Skeletal muscle tissue (tissue), 3 donors: ENCODE measurements at regions not wholly inside any gene's neighbourhood (a gene's known extent, or its start where the extent isn't known, plus 50 kb on each side); places are given as distances from the start of the nearest gene placed in this dataset.
"Not testable (repeated sequence)": the region's sequence is repeated elsewhere in the genome, so short reads cannot be mapped to it uniquely, and the experiment has no call there.

Experiments used
- H3K27ac ChIP-seq: one replicate; pipeline ENCODE4 v1.7.0; 2013; ENCODE audit warnings: mild to moderate bottlenecking, low read depth, low read length, inconsistent platforms
- H3K27me3 ChIP-seq, 3 donors: one replicate each; pipeline ENCODE4 v1.7.0; 2013; ENCODE audit warnings: low read length in 3 of 3; ENCODE audit not compliant: control insufficient read depth in 3 of 3, insufficient read depth in 3 of 3
- H3K36me3 ChIP-seq, 3 donors: one replicate each; pipeline ENCODE4 v1.7.0; 2013; ENCODE audit warnings: low read length in 3 of 3; ENCODE audit not compliant: control insufficient read depth in 3 of 3, insufficient read depth in 3 of 3
- H3K4me1 ChIP-seq, 3 donors: one replicate each; pipeline ENCODE4 v1.7.0; 2013; ENCODE audit warnings: low read length in 3 of 3, mild to moderate bottlenecking in 3 of 3; ENCODE audit not compliant: control insufficient read depth in 3 of 3, insufficient read depth in 3 of 3
- H3K4me3 ChIP-seq, 3 donors: one replicate each; pipeline ENCODE4 v1.7.0; 2013; ENCODE audit warnings: low read length in 3 of 3
- H3K9ac ChIP-seq, 3 donors: one replicate each; pipeline ENCODE4 v1.7.0; 2013; ENCODE audit warnings: low read length in 3 of 3, mild to moderate bottlenecking in 3 of 3, moderate library complexity in 2 of 3, low read depth in 1 of 3
- H3K9me3 ChIP-seq, 3 donors: one replicate each; pipeline ENCODE4 v1.7.0; 2013; ENCODE audit warnings: low read length in 3 of 3; ENCODE audit not compliant: control insufficient read depth in 3 of 3
- donor health status: Osteomylitis.

DNA sequence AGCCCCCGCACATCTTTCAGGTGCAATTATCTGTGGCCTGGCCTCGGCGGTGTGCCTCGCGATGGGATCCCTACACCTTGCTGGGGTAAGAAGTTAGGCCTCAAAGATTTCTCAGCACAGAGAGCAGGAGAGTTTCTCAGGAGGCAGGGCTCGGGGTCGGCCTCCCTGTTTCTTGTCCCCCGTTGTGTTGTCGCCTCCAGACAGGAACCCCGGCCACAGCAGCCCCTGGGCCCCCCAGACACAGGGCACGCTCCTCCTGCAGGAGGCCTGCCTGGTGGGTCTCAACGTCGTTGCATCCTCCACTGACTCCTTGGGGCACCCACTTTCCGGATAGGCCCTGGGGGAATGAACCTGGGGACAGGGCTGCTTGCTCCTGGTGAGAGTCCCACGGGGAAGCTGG lies 229.1 kb upstream of the SHH start:
- Histone ChIP-seq H3K27ac (no peak overlapping the region), H3K27me3 (peaks cover 0 to 12% (median 2%) of the 10 kb centered on the region in 3 donors), H3K4me1 (no peaks in the 10 kb centered on the region), H3K4me3 (no peak overlapping the region), H3K36me3 (no peaks in the 10 kb centered on the region), H3K9ac (no peak overlapping the region), H3K9me3 (no peaks in the 10 kb centered on the region)

DNA sequence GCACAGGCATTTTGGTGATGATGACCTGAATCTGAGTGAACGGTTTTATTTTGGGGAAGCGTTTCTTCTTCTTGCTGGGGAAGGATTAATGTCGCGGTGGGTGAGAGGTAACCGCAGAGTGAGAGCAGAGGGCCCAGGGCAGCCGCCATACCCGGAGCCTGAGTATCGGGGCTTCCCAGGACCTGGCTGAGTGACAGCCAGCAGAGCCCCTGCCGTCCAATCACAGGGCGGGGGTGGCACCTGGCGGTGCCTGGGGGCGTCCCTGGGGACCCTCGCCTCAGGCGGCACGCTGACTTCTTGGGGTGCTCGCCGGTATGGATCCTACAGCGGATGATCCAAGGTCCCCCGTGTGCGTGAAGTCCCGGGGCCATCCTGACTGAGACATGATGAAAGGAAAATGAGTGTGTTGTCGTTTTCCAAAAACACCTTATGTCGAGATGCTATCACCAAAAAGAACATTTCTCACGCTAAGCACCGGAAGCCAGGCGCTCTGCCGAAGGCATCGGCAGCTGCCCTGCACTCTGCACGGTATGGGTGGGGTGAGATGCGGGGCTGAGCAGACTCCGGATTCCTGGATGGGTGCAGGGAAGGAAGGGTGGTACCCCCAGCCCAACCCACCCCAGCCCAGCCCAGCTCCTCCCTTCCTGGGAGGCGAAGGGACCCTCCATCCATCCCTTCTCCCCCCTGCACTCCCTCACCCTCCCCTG lies 227.9 kb upstream of the SHH start:
- Histone ChIP-seq H3K27me3 (peaks cover 0 to 12% (median 2%) of the 10 kb centered on the region in 3 donors), H3K9me3 (no peaks in the 10 kb centered on the region), H3K4me1 (no peaks in the 10 kb centered on the region), H3K4me3 (no peak overlapping the region), H3K27ac (no peak overlapping the region), H3K36me3 (no peaks in the 10 kb centered on the region), H3K9ac (no peak overlapping the region)

DNA sequence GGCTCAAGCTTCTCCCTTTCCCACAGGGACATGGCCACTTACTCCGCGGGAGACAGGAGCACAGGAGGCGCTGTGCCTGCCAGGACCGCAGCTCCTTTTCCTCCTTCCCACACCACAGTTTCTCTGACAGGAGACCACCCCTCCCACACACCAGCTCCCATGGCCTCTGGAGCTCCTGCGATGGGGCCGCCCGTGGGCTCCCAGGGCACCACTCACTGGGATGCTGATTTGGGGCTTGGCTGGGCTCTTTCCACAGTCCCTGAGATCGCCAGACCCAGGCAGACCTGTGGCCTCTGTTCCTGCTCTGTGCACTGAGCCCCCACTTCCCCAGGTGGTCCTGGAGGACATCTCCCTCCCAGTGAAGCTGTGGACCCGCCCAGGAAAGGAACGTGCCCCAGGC lies 226.9 kb upstream of the SHH start:
- H3K27me3 ChIP-seq = peaks cover 0 to 12% (median 2%) of the 10 kb centered on the region in 3 donors

DNA sequence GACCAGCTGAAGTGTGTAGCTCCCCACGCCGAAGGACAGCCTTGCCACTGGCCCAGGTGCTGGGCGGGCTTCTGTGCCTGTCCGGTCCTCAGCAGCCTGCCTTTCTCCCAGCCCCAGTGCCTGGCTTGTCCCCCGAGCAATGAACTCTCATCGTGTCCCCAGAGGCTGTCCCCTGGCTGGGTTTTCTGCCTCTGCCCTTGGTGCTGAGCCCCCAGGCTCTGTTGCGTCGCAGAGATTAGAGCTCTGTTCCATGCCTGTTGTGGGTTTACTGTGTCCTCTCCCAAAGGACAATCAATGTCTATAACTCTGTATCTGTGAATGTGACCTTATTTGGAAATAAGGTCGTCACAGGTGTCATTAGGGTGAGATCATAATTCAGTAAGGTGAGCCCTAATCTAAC lies 226.1 kb upstream of the SHH start:
- Histone ChIP-seq H3K27ac (no peak overlapping the region), H3K27me3 (peaks cover 0 to 7% (median 2%) of the 10 kb centered on the region in 3 donors), H3K9me3 (no peaks in the 10 kb centered on the region), H3K4me3 (no peak overlapping the region), H3K4me1 (no peaks in the 10 kb centered on the region), H3K36me3 (no peaks in the 10 kb centered on the region), H3K9ac (no peak overlapping the region)

More for the DNA sequence above, 226.9 kb upstream of the SHH start:
- no peaks in the 10 kb centered on the region for H3K4me1 ChIP-seq
- no peaks in the 10 kb centered on the region for H3K9me3 ChIP-seq
- no peaks in the 10 kb centered on the region for H3K36me3 ChIP-seq
- no peak overlapping the region for H3K4me3 ChIP-seq
- no peak overlapping the region for H3K9ac ChIP-seq
- no peak overlapping the region for H3K27ac ChIP-seq

DNA sequence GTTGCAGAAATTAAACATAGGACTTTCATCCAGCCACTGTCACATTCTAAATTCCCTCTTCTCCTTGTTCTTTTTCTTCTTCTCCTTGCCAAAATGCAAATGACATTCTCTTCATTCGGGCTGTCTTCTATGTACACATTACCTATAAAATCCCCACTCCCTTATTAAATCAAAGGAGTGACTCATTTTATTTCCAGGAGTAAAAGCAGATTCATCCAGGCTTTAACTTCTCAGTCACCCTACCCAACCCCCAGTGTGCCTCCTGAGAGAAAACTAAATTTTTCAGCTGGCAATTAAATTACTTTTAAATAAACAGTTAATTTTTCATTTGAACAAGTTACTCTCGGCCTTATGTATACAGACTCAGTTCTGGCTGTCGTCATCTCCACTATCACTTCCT lies 223.9 kb upstream of the SHH start:
- Histone ChIP-seq H3K27me3 (peaks cover 0 to 5% (median 0%) of the 10 kb centered on the region in 3 donors), H3K4me1 (no peaks in the 10 kb centered on the region), H3K36me3 (no peaks in the 10 kb centered on the region), H3K4me3 (no peak overlapping the region), H3K27ac (no peak overlapping the region), H3K9me3 (peaks cover 0 to 3% (median 0%) of the 10 kb centered on the region in 3 donors), H3K9ac (no peak overlapping the region)

DNA sequence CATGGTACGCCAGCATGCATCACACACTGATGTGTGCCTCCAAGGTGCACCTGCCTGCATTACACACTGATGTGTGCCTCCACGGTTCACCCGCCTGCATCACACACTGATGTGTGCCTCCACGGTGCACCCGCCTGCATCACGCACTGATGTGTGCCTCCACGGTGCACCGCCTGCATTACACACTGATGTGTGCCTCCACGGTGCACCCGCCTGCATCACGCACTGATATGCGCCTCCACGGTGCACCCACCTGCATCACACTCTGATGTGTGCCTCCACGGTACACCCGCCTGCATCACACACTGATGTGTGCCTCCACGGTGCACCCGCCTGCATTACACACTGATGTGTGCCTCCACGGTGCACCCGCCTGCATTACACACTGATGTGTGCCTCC lies 223.1 kb upstream of the SHH start:
- H3K27ac ChIP-seq, H3K4me1 ChIP-seq, H3K4me3 ChIP-seq, H3K9ac ChIP-seq, H3K9me3 ChIP-seq, H3K36me3 ChIP-seq, H3K27me3 ChIP-seq: not testable (repeated sequence)

DNA sequence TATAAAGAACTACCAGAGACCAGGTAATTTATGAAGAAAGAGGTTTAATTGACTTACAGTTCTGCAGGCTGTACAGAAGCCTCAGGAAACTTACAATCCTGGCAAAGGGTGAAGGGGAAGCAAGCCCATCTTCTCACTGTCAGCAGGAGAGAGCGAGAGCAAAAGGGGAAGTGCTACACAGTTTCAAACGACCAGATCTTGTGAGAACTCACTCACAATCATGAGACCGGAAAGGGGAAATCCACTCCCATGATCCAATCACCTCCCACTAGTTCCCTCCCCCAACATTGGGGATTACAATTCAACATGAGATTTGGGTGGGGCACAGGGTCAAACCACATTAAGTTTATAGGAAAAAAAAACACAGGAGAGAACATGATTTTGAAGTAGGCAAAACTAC lies 222.1 kb upstream of the SHH start:
- no peak overlapping the region for H3K4me3 ChIP-seq
- no peak overlapping the region for H3K27ac ChIP-seq
- no peak overlapping the region for H3K9ac ChIP-seq
- H3K4me1 ChIP-seq = no peaks in the 10 kb centered on the region
- H3K27me3 ChIP-seq = peaks cover 0 to 4% (median 4%) of the 10 kb centered on the region in 3 donors
- H3K9me3 ChIP-seq = peaks cover 0 to 3% (median 0%) of the 10 kb centered on the region in 3 donors
- H3K36me3 ChIP-seq = no peaks in the 10 kb centered on the region

DNA sequence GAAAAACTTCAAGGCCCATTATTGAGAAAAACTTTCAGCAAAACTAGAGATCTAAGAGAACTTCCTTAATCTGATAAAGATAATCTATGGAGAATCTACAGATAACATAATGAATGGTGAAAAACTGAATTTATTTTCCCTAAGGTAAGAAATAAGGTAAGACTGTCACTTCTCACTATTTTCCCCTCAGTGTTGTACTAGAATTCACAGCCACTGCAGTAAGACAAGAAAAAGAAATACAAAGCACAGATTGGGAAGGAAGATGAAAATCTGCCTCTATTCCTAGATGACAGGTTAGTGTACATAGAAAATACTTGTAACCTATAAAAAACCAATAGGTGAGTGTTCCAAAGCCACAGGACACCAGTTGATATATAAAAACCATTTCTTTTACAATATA lies 220.7 kb upstream of the SHH start:
- Histone ChIP-seq H3K27me3 (peaks cover 4 to 7% (median 5%) of the 10 kb centered on the region in 3 donors), H3K27ac (no peak overlapping the region), H3K36me3 (no peaks in the 10 kb centered on the region), H3K9me3 (peaks cover 0 to 3% (median 0%) of the 10 kb centered on the region in 3 donors), H3K4me1 (no peaks in the 10 kb centered on the region), H3K4me3 (no peak overlapping the region), H3K9ac (no peak overlapping the region)

DNA sequence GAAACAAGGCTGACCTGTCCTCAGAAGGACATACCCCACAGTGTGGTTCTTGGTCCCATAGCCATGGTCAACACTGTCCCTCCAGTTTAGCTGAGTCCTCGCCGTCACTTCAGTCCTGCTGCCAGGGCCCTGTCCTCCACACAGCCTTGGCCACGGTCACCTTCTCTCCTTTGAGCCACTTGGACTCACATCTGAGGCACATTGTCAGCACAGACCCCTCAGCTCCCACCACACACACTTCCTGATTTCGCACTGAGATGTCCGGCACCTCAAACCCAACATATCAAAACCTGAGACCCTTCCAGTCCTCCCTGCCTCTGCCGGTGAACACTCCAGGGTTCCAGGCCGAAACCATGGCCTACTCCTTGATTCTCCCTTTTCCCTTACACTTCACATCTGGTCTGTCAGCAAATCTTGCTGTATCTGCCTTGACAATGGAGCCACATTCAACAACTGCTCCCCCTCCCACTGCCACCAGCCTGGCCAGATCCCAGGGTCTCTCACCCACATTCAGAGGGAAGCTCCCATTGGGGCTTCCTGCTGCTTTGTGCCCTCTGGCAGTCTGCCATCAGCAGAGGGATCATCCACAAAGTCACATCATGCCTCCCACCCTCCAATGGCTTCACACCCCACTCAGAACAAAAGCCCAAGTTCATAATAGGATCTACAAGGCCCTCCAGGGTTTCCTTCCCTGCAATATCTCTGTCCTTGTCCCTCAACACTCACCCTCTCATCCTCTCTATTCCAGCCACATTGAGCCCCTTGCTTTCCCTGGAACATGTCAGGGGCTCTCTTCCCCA lies 219.6 kb upstream of the SHH start:
- H3K27ac ChIP-seq = no peak overlapping the region
- peaks cover 0 to 3% (median 0%) of the 10 kb centered on the region in 3 donors for H3K9me3 ChIP-seq
- no peaks in the 10 kb centered on the region for H3K4me1 ChIP-seq
- no peak overlapping the region for H3K4me3 ChIP-seq
- H3K27me3 ChIP-seq = peaks cover 4 to 7% (median 5%) of the 10 kb centered on the region in 3 donors
- H3K36me3 ChIP-seq = no peaks in the 10 kb centered on the region
- no peak overlapping the region for H3K9ac ChIP-seq

DNA sequence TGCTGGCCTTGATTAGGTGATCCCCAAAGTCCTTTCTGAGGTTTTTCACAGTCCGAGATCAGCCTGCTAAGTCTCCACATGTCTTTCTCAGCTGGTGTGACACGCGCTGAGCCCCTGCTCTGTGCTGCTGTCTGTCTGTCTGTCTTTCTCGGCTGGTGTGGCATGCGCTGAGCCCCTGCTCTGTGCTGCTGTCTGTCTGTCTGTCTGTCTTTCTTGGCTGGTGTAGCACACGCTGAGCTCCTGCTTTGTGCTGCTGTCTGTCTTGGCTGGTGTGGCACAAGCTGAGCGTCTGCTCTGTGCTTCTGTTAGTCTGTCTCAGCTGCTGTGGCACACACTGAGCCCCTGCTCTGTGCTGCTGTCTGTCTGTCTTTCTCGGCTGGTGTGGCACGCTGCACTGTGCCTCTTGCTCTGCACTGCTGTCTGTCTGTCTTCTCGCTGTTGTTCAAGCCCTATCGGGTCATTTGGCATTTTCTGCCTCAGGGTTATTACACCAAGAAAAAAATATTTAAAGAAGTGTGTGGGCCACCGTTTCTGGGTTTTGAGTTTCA lies 217.3 kb upstream of the SHH start:
- Histone ChIP-seq H3K27me3 (peaks cover 4 to 7% (median 5%) of the 10 kb centered on the region in 3 donors), H3K36me3 (no peaks in the 10 kb centered on the region), H3K9me3 (peaks cover 0 to 6% (median 0%) of the 10 kb centered on the region in 3 donors), H3K4me3 (no peak overlapping the region), H3K9ac (no peak overlapping the region), H3K4me1 (no peaks in the 10 kb centered on the region), H3K27ac (no peak overlapping the region)
